ENCODE measurements at regions not wholly inside any gene's neighbourhood (a gene's known extent, or its start where the extent isn't known, plus 50 kb on each side); places are given as distances from the start of the nearest gene placed in this dataset.

GRCh38 chr1:214928574-214928973 lies 154.0 kb upstream of the KCNK2 start:
- no peak for DNase-seq (ENCODE audit: low read depth)

GRCh38 chr1:214933375-214933774 lies 149.2 kb upstream of the KCNK2 start:
- no peak for DNase-seq (ENCODE audit: low read depth)
- TF ChIP-seq, protein P1, sequence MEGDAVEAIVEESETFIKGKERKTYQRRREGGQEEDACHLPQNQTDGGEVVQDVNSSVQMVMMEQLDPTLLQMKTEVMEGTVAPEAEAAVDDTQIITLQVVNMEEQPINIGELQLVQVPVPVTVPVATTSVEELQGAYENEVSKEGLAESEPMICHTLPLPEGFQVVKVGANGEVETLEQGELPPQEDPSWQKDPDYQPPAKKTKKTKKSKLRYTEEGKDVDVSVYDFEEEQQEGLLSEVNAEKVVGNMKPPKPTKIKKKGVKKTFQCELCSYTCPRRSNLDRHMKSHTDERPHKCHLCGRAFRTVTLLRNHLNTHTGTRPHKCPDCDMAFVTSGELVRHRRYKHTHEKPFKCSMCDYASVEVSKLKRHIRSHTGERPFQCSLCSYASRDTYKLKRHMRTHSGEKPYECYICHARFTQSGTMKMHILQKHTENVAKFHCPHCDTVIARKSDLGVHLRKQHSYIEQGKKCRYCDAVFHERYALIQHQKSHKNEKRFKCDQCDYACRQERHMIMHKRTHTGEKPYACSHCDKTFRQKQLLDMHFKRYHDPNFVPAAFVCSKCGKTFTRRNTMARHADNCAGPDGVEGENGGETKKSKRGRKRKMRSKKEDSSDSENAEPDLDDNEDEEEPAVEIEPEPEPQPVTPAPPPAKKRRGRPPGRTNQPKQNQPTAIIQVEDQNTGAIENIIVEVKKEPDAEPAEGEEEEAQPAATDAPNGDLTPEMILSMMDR (IDR thresholded peaks at IDR 0.05; ENCODE audit: low read depth, low read length) = no peak
- TF ChIP-seq POLR2A (IDR thresholded peaks at IDR 0.05; ENCODE audit: extremely low read depth, insufficient read length) (no peak), MYC (IDR thresholded peaks at IDR 0.05; ENCODE audit: low read depth, low read length) (no peak), MAX (IDR thresholded peaks at IDR 0.05; ENCODE audit: low read depth, low read length) (no peak)
- H3K4me3 ChIP-seq (ENCODE audit: low read depth, low read length) = no peak overlapping the region

More at GRCh38 chr1:214928574-214928973, 154.0 kb upstream of the KCNK2 start:
- H3K4me3 ChIP-seq (ENCODE audit: low read depth, low read length) = no peak overlapping the region
- TF ChIP-seq MAX (IDR thresholded peaks at IDR 0.05; ENCODE audit: low read depth, low read length) = no peak
- TF ChIP-seq, protein P1 (IDR thresholded peaks at IDR 0.05; ENCODE audit: low read depth, low read length) = no peak

- DNase-seq (ENCODE audit: low read depth) = no peak
- TF ChIP-seq POLR2A (IDR thresholded peaks at IDR 0.05; ENCODE audit: extremely low read depth, insufficient read length) (no peak), MYC (IDR thresholded peaks at IDR 0.05; ENCODE audit: low read depth, low read length) (no peak), MAX (IDR thresholded peaks at IDR 0.05; ENCODE audit: low read depth, low read length) (no peak)
- TF ChIP-seq, protein P1 (IDR thresholded peaks at IDR 0.05; ENCODE audit: low read depth, low read length) = no peak
- H3K4me3 ChIP-seq (ENCODE audit: low read depth, low read length) = no peak overlapping the region
These were observed 148.5 kb upstream of the KCNK2 start for GRCh38 chr1:214934045-214934444.

GRCh38 chr1:214935258-214935657 lies 147.3 kb upstream of the KCNK2 start:
- TF ChIP-seq, protein P1 (IDR thresholded peaks at IDR 0.05; ENCODE audit: low read depth, low read length) = no peak
- TF ChIP-seq MYC (IDR thresholded peaks at IDR 0.05; ENCODE audit: low read depth, low read length) = no peak
- no peak for TF ChIP-seq POLR2A (IDR thresholded peaks at IDR 0.05; ENCODE audit: extremely low read depth, insufficient read length)
- TF ChIP-seq MAX (IDR thresholded peaks at IDR 0.05; ENCODE audit: low read depth, low read length) = no peak
- DNase-seq (ENCODE audit: low read depth) = no peak
- no peak overlapping the region for H3K4me3 ChIP-seq (ENCODE audit: low read depth, low read length)

DNA sequence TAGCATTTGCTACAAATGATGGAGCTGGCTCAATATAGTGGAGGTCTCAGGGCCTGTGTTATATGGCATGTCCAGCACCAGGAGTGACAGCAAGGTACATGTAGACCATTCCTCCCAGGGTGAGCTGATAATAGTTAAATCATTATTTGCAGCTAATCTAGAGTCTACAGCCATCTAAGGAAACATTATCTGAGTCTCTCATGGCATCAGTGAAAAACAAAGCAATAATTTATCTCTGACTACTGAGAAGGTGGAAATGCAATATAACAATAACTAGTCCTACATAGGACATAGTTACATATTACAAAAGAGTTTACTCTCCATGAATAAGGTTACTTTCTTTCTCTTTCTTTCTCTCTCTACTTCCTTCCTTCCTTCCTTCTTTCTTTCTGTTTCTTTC lies 143.4 kb upstream of the KCNK2 start:
- TF ChIP-seq, protein P1 (IDR thresholded peaks at IDR 0.05; ENCODE audit: low read depth, low read length) = no peak
- TF ChIP-seq POLR2A (IDR thresholded peaks at IDR 0.05; ENCODE audit: extremely low read depth, insufficient read length) (no peak), MAX (IDR thresholded peaks at IDR 0.05; ENCODE audit: low read depth, low read length) (no peak), MYC (IDR thresholded peaks at IDR 0.05; ENCODE audit: low read depth, low read length) (no peak)
- no peak overlapping the region for H3K4me3 ChIP-seq (ENCODE audit: low read depth, low read length)
- DNase-seq (ENCODE audit: low read depth) = no peak

GRCh38 chr1:214941061-214941460 lies 141.5 kb upstream of the KCNK2 start:
- DNase-seq (ENCODE audit: low read depth) = no peak
- TF ChIP-seq MAX (IDR thresholded peaks at IDR 0.05; ENCODE audit: low read depth, low read length) (no peak), POLR2A (IDR thresholded peaks at IDR 0.05; ENCODE audit: extremely low read depth, insufficient read length) (no peak), MYC (IDR thresholded peaks at IDR 0.05; ENCODE audit: low read depth, low read length) (no peak)
- TF ChIP-seq, protein P1 (IDR thresholded peaks at IDR 0.05; ENCODE audit: low read depth, low read length) = no peak
- no peak overlapping the region for H3K4me3 ChIP-seq (ENCODE audit: low read depth, low read length)
